GDM1 (cell line): ENCODE measurements at regions not wholly inside any gene's neighbourhood (a gene's known extent, or its start where the extent isn't known, plus 50 kb on each side); places are given as distances from the start of the nearest gene placed in this dataset.

ENCODE experiments used
- DNase-seq: peaks from one replicate; lab custom pipeline; 2025; lab: John Stamatoyannopoulos, UW

DNA sequence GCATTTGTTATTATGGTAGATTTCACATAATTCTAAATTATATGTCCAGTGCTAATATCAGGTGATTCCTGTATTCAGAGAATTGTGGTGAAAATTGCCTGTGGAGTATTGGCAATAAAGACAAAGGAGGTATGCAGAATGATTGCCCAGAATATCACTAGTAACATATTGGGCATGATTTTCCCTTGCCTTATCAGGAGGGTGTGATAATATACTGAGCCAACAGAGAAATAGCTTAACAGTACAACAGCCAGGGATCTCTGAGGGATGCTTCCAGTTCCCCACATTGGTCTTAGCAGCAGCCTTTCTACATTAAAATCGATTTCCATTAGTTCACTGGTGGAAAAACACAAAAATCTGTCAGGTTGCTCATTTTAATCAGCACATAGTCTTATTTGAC, 122.9 kb upstream of the COL3A1 start:
- no peak for DNase-seq

GRCh38 chr2:188851826-188852225, 122.3 kb upstream of the COL3A1 start:
- no peak for DNase-seq

DNA sequence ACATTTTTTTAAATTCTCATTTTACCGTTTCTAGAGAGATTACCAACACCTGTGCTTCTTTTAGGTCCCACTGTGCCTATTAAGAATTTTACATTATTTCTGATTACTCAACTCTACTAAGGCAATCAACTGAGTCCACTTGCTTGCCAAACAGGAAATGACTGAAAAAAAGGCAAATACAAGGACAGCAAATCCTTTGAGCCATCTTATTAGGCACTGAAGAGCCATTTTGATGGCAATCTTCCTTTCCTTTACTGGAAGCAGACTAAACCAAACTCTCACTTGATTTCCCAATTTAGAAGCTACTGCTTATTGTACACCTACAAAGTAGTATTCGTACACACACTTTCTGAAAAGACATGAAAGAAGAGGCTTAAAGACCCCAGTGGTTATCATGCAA, 121.4 kb upstream of the COL3A1 start:
- no peak for DNase-seq

GRCh38 chr2:188853307-188853706, 120.9 kb upstream of the COL3A1 start:
- no peak for DNase-seq

GRCh38 chr2:188865681-188866080, 108.5 kb upstream of the COL3A1 start:
- DNase-seq, result no peak

DNA sequence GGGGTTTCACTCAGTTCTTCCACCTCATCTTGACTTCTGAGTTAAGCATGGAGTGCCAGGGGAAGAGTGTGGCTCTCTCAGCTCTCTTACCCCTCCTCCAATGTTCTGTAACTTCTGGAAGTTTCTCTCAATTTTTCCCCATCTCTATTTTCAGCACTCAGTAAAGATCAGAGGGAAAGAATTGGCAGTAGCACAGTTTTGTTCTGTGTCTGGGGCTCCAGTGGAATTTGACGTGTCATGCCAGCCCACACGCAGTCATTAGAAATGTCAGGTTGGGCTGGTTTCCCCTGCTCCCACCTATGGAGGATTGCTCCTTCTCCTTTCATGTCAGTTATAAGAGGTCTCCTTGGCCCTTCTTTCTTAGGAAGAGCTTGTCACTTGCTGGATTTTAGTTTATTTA, 104.6 kb upstream of the COL3A1 start:
- no peak for DNase-seq

DNA sequence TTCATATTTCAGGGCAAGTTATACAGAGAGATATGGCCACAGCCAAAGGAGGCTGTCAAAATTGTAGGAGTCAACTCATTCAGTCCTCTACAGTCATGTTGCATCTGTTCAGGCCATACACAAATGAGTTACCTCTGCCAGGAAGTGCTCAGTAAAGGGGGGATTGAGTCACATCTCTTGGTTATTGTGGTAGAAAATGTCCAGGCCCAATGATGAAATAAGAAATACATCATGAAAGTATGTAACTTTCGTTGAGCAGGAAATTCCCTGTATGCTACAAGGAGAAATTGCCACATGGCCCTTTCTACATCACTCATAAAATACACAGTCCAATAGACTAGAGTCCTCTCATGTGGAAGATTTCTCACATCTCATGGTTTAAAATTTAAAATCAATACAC, 103.9 kb upstream of the COL3A1 start:
- no peak for DNase-seq

DNA sequence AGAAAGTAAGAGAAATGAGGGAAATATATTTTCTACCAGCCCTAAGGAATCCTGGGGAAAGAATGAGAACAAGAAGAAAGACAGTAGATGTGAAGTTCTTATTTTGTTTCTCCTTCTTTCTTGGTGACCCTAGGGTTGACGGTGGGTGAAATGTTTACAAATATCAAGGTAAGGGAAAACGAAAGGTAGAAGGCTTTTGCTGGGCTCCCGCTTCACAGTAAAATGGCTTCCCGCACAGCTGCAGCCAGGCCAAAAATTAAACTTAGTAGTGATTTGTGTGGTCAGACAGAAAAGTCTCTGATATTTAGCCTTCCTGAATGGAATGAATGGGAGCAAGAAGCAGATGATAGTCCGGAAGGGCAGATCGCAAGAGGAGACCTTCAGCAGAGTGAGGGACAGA, 99.1 kb upstream of the COL3A1 start:
- DNase-seq, result no peak

GRCh38 chr2:188878716-188879115, 95.5 kb upstream of the COL3A1 start:
- no peak for DNase-seq

- no peak for DNase-seq
Observed at GRCh38 chr2:188880740-188881139, 93.4 kb upstream of the COL3A1 start.

GRCh38 chr2:188881434-188881833, 92.7 kb upstream of the COL3A1 start:
- no peak for DNase-seq

- DNase-seq, result no peak
Observed at GRCh38 chr2:188884046-188884445, 90.1 kb upstream of the COL3A1 start.

DNA sequence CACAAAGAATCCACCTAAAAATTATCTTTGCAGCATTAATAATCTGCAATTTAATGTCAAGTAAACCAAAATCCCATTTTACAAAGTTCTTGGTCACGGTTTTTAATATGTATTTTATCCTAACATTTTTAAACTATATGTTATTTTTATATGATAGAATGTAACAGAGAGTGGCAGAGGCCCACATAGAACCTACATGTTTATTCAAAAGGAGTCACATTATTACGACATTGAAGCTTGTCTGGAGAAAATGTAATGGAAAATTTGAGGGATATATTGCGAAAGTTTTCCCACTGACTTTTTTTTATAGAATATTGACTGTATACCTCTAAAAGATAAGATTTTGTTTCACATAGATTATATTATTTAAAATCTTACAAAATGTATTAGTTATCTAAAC, 89.7 kb upstream of the COL3A1 start:
- no peak for DNase-seq

- no peak for DNase-seq
Observed at GRCh38 chr2:188889187-188889586, 85.0 kb upstream of the COL3A1 start.

DNA sequence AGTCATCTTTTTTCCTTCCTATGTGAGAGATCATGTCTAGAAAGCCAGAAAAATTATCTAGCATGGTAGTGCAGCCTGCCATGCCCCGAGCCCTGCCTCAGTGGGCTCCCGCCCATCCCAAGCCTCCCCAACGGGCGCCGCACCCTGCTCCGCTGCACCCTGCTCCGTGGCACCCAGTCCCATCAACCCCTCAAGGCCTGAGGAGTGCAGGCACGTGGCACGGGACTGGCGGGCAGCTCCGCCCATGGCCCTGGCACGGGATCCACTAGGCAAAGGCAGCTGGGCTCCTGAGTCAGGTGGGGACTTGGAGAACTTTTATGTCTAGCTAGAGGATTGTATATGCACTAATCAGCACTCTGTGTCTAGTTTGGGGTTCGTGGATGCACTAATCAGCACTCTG, 83.4 kb upstream of the COL3A1 start:
- no peak for DNase-seq

GRCh38 chr2:188892636-188893035, 81.5 kb upstream of the COL3A1 start:
- no peak for DNase-seq

DNA sequence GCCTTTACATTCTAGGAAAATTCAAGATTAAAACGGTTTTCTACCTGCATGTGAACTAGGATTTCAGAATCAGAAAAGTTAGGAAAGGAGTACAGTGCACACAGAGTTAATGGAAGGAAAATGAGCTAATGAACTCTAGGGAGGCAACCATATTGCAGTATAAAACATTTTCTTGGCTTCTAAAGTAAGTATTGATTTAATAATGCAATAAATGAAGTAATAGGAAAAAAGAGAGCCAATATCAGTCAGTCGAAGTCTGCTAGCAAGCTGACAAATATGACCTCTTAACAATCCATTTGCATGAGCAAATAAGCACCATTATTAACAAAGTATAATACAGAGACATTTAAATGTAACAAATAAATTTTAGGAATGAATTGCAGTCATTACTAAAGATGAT, 80.2 kb upstream of the COL3A1 start:
- DNase-seq, result no peak

DNA sequence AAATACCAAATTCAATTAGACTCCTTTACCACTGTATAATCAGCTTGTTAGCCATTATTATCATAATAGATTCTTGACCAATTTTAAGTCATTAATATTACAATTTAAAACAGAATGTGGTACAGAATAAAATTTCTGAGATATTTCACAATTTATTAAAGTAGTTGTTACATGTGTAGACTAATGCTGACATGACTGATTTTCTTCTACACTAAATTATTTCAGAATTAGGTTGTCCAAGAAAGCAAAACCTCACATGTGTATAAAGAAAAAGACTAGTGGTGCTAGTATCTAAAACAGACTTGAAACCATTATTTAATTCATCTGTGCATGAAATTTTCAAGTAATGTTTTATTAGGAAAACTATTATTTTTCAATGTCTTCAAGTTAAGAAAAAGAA, 79.2 kb upstream of the COL3A1 start:
- no peak for DNase-seq

DNA sequence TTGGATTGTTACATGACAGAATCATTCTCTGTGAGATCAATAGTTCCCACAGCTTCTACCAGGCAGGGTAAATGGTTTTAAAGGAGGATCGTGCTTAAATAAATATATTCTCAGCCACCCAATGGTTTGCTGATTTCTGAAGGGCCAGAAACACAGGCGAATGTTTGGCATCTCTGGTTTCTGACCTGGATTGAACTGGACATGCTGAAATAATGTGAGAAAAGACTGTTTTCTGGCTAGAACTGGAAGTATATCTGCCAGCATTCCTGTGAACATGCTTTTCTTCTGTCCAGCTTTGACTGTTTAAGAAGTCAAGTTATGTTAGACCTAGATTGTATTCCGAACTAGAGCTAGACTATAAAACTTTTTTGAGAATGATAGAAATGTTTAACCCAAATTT, 77.1 kb upstream of the COL3A1 start:
- DNase-seq, result no peak

GRCh38 chr2:188898261-188898660, 75.9 kb upstream of the COL3A1 start:
- no peak for DNase-seq

DNA sequence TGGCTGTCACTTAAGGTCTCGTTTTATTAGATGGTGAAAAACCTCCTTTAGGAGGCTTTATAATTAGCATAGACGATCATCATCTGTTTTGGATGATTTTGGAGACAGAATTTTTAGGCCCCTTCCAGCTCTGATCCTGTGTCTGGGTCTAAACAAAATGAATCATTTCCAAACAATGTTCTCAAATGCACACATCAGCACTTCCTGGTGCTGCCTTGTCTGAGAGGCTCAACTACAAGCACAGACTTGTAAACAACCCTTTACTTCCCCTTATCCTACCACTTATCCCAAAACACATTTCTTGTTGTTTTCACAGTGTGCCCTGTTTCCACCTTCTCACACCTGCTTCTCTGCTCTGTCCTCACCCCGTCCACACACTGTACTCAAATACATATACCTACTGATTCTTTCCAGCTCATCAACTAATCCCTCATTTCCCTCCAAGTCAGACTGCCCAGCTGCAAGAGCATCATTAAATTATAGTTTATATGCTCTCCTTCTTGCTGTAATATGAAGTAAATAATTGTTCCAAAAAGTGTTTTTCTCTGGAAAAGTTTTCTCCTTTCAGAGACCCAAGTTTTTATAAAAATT, 71.2 kb upstream of the COL3A1 start:
- DNase-seq, result no peak

DNA sequence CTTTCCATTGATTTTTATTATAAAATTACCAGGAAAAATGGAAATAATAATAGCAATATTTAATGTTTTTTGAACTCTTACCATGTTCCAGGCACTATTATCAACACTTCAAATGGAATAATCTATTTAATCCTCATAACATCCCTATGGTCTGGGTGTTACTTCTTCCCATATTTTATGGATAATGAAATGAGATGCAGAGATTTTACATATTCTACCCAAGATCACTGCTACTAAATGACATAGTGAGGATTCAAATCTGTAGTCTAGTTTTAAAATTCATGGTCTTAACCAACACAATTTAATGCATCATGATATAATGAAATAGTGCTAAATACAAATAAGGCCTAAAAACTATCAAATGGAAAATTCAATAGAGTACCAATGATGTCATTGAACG, 70.4 kb upstream of the COL3A1 start:
- DNase-seq, result no peak

- no peak for DNase-seq
Observed at GRCh38 chr2:188909036-188909435, 65.1 kb upstream of the COL3A1 start.

DNA sequence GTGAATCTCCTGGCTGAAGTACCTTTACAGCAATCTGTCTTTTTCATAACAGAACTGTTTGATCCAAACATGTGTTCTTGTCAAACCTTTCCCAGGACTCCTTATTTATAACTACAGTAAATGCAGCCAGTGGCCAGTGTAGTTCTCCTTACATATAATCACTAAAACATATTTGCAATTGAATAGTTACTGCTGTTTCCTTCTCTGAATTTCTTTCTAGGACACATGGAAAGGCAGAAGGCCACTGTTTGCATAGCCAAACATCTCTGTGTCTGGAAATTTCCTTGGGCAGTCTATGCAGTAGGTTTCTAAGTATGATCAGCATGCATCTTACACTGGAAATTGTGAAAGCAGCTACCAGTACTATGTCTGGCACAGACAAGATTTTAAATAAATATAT, 57.4 kb upstream of the COL3A1 start:
- DNase-seq, result no peak

- no peak for DNase-seq
Observed at GRCh38 chr2:188917632-188918031, 56.5 kb upstream of the COL3A1 start.
